CD14-positive monocyte (primary cell): ENCODE measurements at regions not wholly inside any gene's neighbourhood (a gene's known extent, or its start where the extent isn't known, plus 50 kb on each side); places are given as distances from the start of the nearest gene placed in this dataset.
A peak's percentile ranks its signal among the peaks of the same experiment; 100 is the strongest.

Source experiments
- DNase-seq, 3 donors: peaks; one replicate each; pipeline ENCODE4 v3.0.0-alpha.2; 2011 to 2022
- H2AFZ ChIP-seq: 2 replicates; pipeline ENCODE4 v1.6.0; 2012; ENCODE audit warnings: mild to moderate bottlenecking, low read depth, low read length, inconsistent platforms; ENCODE audit not compliant: insufficient read depth, poor library complexity, severe bottlenecking
- H3K27ac ChIP-seq, 2 donors: 1 replicate in 1 of 2; 2 replicates in 1 of 2; pipeline ENCODE4 v1.5.1; 2012 to 2013; ENCODE audit warnings: low read length in 2 of 2, control low read depth in 1 of 2, inconsistent platforms in 1 of 2, low read depth in 1 of 2, mild to moderate bottlenecking in 1 of 2
- H3K27me3 ChIP-seq, 2 donors: one replicate each; pipeline versions ENCODE4 v1.6.0 to v1.6.1; 2011 to 2013; ENCODE audit warnings: low read length in 2 of 2; ENCODE audit not compliant: control insufficient read depth in 2 of 2, insufficient read depth in 2 of 2
- H3K36me3 ChIP-seq, 2 donors: replicated peaks in 1 of 2; 1 replicate in 1 of 2; 2 replicates in 1 of 2; pipeline versions ENCODE4 v1.5.1 to v1.6.1; 2012 to 2013; ENCODE audit warnings: low read length in 2 of 2, control low read depth in 1 of 2, inconsistent platforms in 1 of 2, mild to moderate bottlenecking in 1 of 2; ENCODE audit not compliant: insufficient read depth in 2 of 2, control insufficient read depth in 1 of 2
- H3K4me1 ChIP-seq, 2 donors: 1 replicate in 1 of 2; 2 replicates in 1 of 2; pipeline versions ENCODE4 v1.5.1 to v1.6.1; 2012 to 2013; ENCODE audit warnings: low read length in 2 of 2, control low read depth in 1 of 2, inconsistent platforms in 1 of 2, mild to moderate bottlenecking in 1 of 2, moderate library complexity in 1 of 2; ENCODE audit not compliant: insufficient read depth in 2 of 2, control insufficient read depth in 1 of 2
- H3K4me2 ChIP-seq: replicated peaks from 2 replicates; pipeline ENCODE3; 2012; ENCODE audit warnings: low read length, moderate library complexity, mild to moderate bottlenecking; ENCODE audit not compliant: poor library complexity, severe bottlenecking; ENCODE audit errors: extremely low read depth
- H3K4me3 ChIP-seq, 3 experiments: fragments of 200-600 bp in 1 of 3; sonication (generic) in 1 of 3; replicated peaks in 1 of 3; 1 replicate in 2 of 3; 2 replicates in 1 of 3; pipeline ENCODE4 v1.5.1; 2011 to 2013; ENCODE audit warnings: low read length in 3 of 3, mild to moderate bottlenecking in 3 of 3, control low read depth in 2 of 3, low read depth in 2 of 3, inconsistent platforms in 1 of 3, moderate library complexity in 1 of 3
- H3K79me2 ChIP-seq: 2 replicates; pipeline ENCODE4 v1.6.0; 2012; ENCODE audit warnings: mild to moderate bottlenecking, control low read depth, inconsistent platforms, low read length, moderate library complexity; ENCODE audit not compliant: insufficient read depth
- H3K9ac ChIP-seq: 2 replicates; pipeline ENCODE4 v1.6.0; 2017; ENCODE audit warnings: low read length, mild to moderate bottlenecking; ENCODE audit not compliant: insufficient read depth, poor library complexity, severe bottlenecking
- H3K9me3 ChIP-seq, 2 donors: replicated peaks in 1 of 2; 1 replicate in 1 of 2; 2 replicates in 1 of 2; pipeline versions ENCODE4 v1.5.1 to v1.6.1; 2012 to 2013; ENCODE audit warnings: low read length in 2 of 2, control low read depth in 1 of 2; ENCODE audit not compliant: control insufficient read depth in 1 of 2, insufficient read depth in 1 of 2
- H4K20me1 ChIP-seq: 2 replicates; pipeline ENCODE4 v1.6.0; 2012; ENCODE audit warnings: mild to moderate bottlenecking, low read length, control low read depth, moderate library complexity; ENCODE audit not compliant: insufficient read depth
- H3K27ac Mint-ChIP-seq, 7 donors: one replicate each; pipeline ENCODE4 v1.8.0; 2020; ENCODE audit warnings: mild to moderate bottlenecking in 7 of 7, mixed read lengths in 7 of 7, moderate library complexity in 6 of 7, inconsistent platforms in 2 of 7
- H3K27me3 Mint-ChIP-seq, 3 donors: one replicate each; pipeline ENCODE4 v1.8.0; 2021 to 2022; ENCODE audit warnings: low read depth in 3 of 3, mild to moderate bottlenecking in 3 of 3, mixed read lengths in 3 of 3, moderate library complexity in 3 of 3, inconsistent platforms in 1 of 3
- H3K36me3 Mint-ChIP-seq, 2 donors: one replicate each; pipeline ENCODE4 v1.8.0; 2020; ENCODE audit warnings: mixed read lengths in 2 of 2, inconsistent platforms in 1 of 2, mild to moderate bottlenecking in 1 of 2
- H3K4me1 Mint-ChIP-seq: one replicate; pipeline ENCODE4 v1.8.0; 2020; ENCODE audit warnings: mild to moderate bottlenecking, mixed read lengths
- H3K4me3 Mint-ChIP-seq, 2 donors: one replicate each; pipeline ENCODE4 v1.8.0; 2020; ENCODE audit warnings: mild to moderate bottlenecking in 2 of 2, mixed read lengths in 2 of 2, moderate library complexity in 1 of 2
- H3K9me3 Mint-ChIP-seq, 7 donors: one replicate each; pipeline ENCODE4 v1.8.0; 2020 to 2022; ENCODE audit warnings: mixed read lengths in 7 of 7, mild to moderate bottlenecking in 6 of 7, moderate library complexity in 6 of 7, inconsistent platforms in 2 of 7
- WGBS: methylation state at CpG from one replicate; pipeline ENCODE4 v1.1.5; 2013; ENCODE audit warnings: missing lambda C conversion rate; ENCODE audit not compliant: insufficient coverage; 5-methylcytosine and 5-hydroxymethylcytosine counted together
- intact Hi-C, 2 donors: fragments of 100-400 bp; cut with micrococcal nuclease; formaldehyde crosslinking; loops; one replicate each; pipeline versions ENCODE4 v1.15.0 to v1.15.1; 2023
- TF ChIP-seq, protein P1 (sequence below): fragments of 200-600 bp; IDR thresholded peaks from one replicate; pipeline ENCODE4 v1.8.0; 2022; ENCODE audit warnings: antibody characterized with exemption, mild to moderate bottlenecking

DNA sequence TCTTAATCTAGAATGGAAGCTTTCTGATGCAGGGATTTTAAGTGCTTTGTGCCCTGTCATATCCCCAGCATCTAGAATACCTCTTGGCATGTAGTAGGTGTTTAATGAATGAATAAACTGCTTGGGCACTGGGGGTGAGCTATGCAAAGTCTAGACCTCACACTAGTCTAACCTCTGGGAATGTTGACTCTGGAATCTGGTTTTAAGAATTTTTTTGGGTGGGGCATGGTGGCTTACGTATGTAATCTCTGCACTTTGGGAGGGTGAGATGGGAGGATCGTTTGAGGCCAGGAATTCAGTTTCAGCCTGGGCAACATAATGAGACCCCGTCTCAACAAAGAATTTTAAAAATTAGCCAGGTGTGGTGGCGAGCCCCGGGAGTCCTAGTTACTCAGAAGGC is 146.3 kb upstream of the RGMA start:
- peaks cover 0 to 6% (median 1%) of the 10 kb centered on the region in 7 donors for H3K9me3 Mint-ChIP-seq

GRCh38 chr15:93233710-93234109 is 144.7 kb upstream of the RGMA start:
- peaks cover 0 to 1% of the 10 kb centered on the region in 2 donors for H3K36me3 Mint-ChIP-seq
- Histone ChIP-seq H3K27ac (no peak overlapping the region), H3K79me2 (no peaks in the 10 kb centered on the region), H3K27me3 (no peaks in the 10 kb centered on the region), H3K9ac (no peak overlapping the region), H3K4me3 (no peak overlapping the region), H3K4me1 (peaks cover 45 to 49% of the 10 kb centered on the region in 2 donors), H3K36me3 (no peaks in the 10 kb centered on the region), H2AFZ (no peak overlapping the region), H3K9me3 (no peaks in the 10 kb centered on the region), H3K4me2 (no peak overlapping the region), H4K20me1 (no peaks in the 10 kb centered on the region)
- H3K4me3 Mint-ChIP-seq, result no peak overlapping the region
- WGBS, result 100% methylated on average over 1 of the region's 4 CpGs
- DNase-seq, result no peak
- peaks cover 2 to 12% (median 7%) of the 10 kb centered on the region in 7 donors for H3K9me3 Mint-ChIP-seq
- intact Hi-C loops, result loop anchor here (10.0 kb wide), 2 partner anchors 59 to 199 kb away; no protein-coding TSS in a partner anchor
- H3K4me1 Mint-ChIP-seq, result peaks cover 47% of the 10 kb centered on the region
- TF ChIP-seq, protein P1, sequence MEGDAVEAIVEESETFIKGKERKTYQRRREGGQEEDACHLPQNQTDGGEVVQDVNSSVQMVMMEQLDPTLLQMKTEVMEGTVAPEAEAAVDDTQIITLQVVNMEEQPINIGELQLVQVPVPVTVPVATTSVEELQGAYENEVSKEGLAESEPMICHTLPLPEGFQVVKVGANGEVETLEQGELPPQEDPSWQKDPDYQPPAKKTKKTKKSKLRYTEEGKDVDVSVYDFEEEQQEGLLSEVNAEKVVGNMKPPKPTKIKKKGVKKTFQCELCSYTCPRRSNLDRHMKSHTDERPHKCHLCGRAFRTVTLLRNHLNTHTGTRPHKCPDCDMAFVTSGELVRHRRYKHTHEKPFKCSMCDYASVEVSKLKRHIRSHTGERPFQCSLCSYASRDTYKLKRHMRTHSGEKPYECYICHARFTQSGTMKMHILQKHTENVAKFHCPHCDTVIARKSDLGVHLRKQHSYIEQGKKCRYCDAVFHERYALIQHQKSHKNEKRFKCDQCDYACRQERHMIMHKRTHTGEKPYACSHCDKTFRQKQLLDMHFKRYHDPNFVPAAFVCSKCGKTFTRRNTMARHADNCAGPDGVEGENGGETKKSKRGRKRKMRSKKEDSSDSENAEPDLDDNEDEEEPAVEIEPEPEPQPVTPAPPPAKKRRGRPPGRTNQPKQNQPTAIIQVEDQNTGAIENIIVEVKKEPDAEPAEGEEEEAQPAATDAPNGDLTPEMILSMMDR, result no peak
- H3K27me3 Mint-ChIP-seq, result peaks cover 0 to 2% (median 0%) of the 10 kb centered on the region in 3 donors
- H3K27ac Mint-ChIP-seq, result no peak overlapping the region

More for the DNA sequence above, 146.3 kb upstream of the RGMA start:
- H3K27me3 Mint-ChIP-seq, result peaks cover 0 to 2% (median 0%) of the 10 kb centered on the region in 3 donors
- WGBS, result 71% methylated on average over 2 of the region's 5 CpGs
- peaks cover 43% of the 10 kb centered on the region for H3K4me1 Mint-ChIP-seq
- TF ChIP-seq, protein P1, result no peak
- Histone ChIP-seq H3K36me3 (no peaks in the 10 kb centered on the region), H3K9ac (no peak overlapping the region), H3K27me3 (no peaks in the 10 kb centered on the region), H4K20me1 (no peaks in the 10 kb centered on the region), H3K79me2 (no peaks in the 10 kb centered on the region), H3K27ac (peak overlapping the region; percentile 92 to 94), H3K4me2 (peak overlapping the region; percentile 73), H3K4me3 (peak overlapping the region in 1 of 3 experiments; percentile 64), H3K9me3 (no peaks in the 10 kb centered on the region), H2AFZ (no peak overlapping the region), H3K4me1 (peaks cover 39 to 41% of the 10 kb centered on the region in 2 donors)
- intact Hi-C loops, result loop anchor here (10.0 kb wide), 2 partner anchors 60 to 200 kb away; no protein-coding TSS in a partner anchor
- H3K4me3 Mint-ChIP-seq, result no peak overlapping the region
- DNase-seq, result no peak
- peak overlapping the region; percentile 97 to 100 (median 99) for H3K27ac Mint-ChIP-seq
- peaks cover 0 to 1% of the 10 kb centered on the region in 2 donors for H3K36me3 Mint-ChIP-seq
